HPDE6-E6E7 (cell line): ENCODE measurements at regions not wholly inside any gene's neighbourhood (a gene's known extent, or its start where the extent isn't known, plus 50 kb on each side); places are given as distances from the start of the nearest gene placed in this dataset.

ENCODE experiments used
- DNase-seq: peaks from one replicate; pipeline ENCODE4 v3.0.0; 2011; ENCODE audit warnings: missing footprints; ENCODE audit errors: extremely low spot score

DNA sequence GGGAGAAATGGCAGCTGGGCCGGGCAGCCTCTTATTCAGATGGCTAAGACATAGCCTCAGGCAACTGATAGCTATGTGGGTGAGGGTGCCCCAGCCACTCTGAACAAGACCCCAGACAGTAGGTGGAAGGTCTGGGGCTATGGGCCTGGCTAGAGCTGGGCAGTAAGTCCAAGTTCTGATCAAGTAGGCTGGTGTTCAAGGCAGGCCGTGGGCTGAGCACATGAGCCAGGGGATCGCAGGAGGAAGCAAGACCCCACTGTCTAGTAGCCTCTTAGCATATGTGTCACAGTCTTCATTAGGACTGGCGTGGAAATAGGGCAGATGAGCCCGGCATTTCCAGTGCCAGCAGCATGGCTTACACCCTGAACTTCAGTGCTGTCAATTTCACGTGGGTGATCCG lies 192.1 kb downstream of the ADAMTS15 start:
- DNase-seq = no peak

- DNase-seq = no peak
Observed at GRCh38 chr11:130641876-130642275, 193.4 kb downstream of the ADAMTS15 start.

- DNase-seq = no peak
Observed at GRCh38 chr11:130642994-130643393, 194.5 kb downstream of the ADAMTS15 start.

- no peak for DNase-seq
Observed at GRCh38 chr11:130644187-130644586, 195.7 kb downstream of the ADAMTS15 start.

- no peak for DNase-seq
Observed at GRCh38 chr11:130645164-130645842, 196.9 kb downstream of the ADAMTS15 start.

DNA sequence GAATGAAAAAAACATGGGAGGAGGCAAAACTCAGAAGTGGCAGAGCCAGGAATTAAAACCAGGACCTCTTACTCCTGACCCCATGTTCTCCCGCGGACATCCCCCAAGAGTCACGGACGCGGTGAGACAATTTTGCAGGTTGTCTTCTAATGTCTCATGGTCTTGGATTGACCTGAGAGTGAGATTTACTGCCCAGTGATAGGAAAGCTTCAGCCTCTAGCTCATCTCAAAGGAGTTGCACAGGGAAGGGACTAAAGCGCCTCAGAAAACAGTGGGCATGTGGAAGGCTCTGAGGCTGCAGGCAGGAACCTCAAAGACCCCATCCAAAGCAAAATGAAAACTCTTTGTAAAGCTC lies 197.4 kb downstream of the ADAMTS15 start:
- DNase-seq = no peak

- DNase-seq = no peak
Observed at GRCh38 chr11:130646881-130647280, 198.4 kb downstream of the ADAMTS15 start.

GRCh38 chr11:130647371-130647770 lies 198.9 kb downstream of the ADAMTS15 start:
- no peak for DNase-seq

DNA sequence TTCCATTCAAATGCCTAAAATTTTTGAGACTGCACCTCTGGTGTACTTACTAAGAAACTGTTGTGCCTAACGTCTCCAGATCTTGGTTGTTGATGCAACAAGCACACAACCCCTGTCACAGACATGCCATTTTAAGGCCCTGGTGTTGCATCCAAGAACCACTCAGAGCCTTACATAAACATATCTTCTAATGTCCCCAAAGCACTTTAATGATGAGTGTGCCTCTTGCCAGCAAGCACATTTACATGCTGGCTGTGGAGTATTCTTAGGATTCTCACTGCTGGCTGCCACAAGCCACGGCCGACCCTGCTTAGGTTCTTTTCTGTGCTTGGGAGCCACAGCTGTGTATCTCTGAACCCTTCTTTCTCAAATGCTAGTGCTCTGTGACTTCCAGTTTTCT lies 201.4 kb downstream of the ADAMTS15 start:
- no peak for DNase-seq

DNA sequence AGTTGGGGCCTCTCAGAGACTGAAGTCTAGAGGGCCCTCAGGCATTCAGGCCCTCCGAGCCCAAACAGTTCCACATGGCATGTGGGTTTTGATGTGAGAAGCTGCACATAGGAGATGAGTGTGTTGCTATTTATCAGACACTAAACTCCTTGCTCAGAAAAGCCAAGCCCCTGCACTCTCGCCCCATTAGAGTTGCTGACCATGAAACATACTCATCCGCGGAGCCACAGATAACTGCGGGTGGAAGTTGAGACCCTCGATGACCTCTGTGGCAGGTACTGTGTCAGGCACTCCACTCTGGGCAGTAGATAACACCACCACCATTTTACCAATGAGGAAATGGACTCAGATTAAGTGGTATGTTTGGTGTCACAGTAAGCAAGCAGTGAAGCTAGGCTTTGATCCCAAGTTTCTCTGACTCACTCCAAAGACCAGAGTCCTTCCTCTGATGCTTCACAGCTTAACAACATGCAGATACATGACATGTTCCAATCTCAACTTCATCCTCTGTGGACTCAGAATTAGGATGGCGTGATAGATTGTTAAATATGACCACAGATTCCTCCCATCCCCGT lies 202.1 kb downstream of the ADAMTS15 start:
- DNase-seq = no peak

GRCh38 chr11:130651066-130651855 lies 202.8 kb downstream of the ADAMTS15 start:
- DNase-seq = no peak

- no peak for DNase-seq
Observed at GRCh38 chr11:130652671-130653335, 204.4 kb downstream of the ADAMTS15 start.

DNA sequence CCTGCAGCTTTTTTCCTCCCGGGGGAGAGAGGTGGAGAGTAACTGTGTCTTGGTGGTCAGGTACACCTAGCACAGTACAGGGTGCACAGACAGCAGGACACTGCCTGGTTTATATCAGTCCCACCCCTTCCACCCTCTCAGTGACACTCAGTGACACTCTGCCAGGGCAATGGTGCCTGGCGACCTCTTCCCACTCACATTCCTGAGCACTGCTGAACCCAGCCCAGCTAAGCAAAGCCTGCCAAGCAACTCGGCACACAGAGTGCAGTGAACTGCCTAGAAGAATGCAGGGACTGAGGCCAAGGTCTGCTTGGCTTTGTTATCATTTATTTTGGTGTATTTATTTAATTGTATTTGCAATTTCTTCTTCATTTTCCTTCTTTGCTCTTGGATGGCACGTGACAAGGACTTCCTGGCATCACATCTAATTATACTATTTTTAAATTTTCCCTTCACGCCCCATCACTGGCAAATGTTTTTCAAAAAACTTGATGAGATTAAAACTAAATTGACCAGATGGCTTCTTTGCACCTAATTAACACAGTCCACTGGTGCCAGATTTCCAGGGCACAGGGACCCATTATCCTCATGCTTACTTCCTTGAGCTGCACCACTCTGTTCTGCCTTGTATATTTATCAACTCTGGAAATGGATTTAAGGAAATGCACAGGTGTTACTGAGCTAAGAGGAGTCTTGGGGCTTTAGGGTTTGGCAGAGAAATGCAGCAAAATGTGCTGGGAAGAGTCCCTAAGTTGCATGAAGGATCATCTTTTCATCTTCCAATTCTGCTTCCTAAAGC lies 205.6 kb downstream of the ADAMTS15 start:
- DNase-seq = no peak

GRCh38 chr11:130655300-130655699 lies 206.9 kb downstream of the ADAMTS15 start:
- DNase-seq = no peak

DNA sequence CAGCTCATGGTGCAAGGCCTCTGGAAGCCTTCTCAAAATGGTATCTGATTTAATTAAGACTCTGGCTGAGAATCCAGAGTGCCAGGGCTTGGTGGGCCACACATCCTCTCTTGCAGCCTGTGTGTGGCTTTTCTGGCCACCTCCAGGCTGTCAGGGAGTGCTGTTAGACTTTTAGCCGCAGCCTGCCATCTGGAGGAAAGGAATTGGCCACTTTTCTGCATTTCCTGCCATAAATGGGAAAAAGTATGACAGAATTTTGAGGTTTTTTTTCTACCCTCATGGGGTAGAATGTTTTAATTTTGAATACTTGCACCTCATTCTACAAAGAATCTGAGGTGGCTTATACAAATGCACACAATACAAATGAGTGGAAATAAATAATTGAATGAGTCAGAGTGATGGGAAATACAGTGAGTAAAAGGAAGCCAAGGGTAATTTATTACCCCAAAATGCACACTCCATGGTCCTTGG lies 218.4 kb downstream of the ADAMTS15 start:
- DNase-seq = no peak

GRCh38 chr11:130668751-130669150 lies 220.3 kb downstream of the ADAMTS15 start:
- no peak for DNase-seq

DNA sequence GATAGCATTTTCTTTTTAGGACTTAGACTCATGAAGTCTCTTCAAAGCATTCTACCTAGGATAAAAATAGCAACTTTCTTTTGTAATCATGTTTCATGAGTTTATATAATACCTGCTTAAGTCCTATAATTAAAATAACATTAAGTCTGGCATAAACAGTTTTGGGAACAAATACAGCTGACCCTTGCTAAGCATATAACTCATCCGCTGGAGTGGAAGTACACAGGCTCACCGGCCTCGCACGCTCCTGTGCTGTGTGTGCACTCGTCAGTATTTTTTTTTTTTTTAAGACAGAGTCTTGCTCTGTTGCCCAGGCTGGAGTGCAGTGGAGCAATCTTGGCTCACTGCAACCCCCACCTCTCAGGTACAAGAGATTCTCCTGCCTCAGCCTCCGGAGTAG lies 221.8 kb downstream of the ADAMTS15 start:
- DNase-seq = no peak

DNA sequence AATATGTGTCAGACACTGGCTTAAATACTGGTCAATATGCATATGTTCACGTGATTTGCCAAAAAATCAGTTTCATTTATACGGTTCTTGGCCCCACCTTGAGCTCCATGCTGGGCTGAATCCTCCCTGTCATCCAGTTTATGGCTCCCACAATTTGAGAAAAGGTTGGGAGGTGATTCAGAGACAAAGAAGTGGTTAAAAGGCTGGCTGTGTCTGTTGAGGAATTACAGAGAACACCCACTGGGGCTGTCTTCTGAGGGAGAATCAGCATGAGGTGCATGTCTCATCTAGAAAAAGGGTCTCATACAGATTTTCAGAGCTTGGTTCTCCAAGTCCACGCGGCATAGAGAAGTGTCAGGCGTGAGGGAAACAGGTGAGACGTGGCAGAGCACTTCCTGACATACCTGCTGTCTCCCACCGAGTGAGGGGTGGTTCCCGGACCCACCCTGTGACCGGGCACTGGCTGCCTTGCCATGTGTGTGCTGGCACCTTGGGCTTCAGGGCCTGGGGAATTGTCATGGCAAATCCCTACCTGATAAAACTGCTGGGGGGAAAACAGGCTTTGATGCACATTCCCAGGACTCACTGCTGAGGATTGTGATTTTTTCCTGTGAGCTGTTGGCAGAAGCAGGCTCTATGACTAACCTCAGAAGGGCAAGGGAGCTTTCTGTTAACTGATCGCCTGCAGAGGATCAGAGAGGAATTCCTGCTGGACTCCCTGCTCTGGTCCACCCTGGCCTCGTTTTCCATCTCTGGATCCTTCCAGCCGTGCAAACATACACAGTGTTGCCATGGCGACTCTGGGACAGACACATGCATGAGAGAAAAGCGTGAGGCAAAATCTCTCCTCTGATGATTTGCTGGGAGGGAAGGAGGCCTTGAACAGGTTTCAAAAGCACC lies 223.6 kb downstream of the ADAMTS15 start:
- DNase-seq = no peak

DNA sequence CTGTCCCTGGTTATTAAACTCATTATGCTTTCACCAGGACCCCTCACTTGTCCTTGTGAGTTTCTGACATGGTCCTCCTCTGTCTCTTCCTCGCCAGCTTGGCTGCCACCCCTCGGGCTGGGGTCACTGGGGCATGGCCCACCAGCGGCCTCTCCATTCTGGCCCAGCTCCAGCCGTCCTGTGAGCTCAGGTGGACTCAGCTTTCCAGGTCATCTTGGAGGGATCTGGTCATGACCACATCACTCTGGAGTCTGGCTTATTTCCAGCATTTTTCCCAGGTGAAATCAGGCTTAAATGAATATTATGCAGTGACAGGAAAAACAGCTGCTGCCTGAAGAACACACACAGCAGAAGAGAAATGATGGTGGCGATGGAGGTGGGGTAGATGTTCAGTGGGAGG lies 224.5 kb downstream of the ADAMTS15 start:
- no peak for DNase-seq

DNA sequence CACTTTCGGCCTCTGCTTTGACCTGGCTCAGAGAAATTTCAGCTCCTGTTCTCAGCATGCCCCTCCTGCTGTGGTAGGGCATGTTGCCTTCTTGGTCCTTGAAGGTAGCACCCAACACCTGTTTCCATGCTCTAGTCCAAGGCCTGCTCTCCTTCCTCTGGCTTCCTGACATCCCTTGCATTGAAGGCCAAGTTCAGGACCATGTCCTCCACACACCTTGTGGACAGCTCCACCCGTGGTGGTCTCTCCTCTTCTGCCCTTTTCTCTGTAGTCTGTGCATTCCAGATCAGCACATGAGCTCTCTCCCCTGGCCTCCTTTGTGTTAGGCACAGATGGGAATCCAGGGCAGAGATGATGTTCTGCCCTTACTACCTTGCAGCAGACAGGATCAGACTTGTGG lies 225.3 kb downstream of the ADAMTS15 start:
- DNase-seq = no peak
